Mesenteric fat pad (tissue), 1 donor: ENCODE measurements at regions not wholly inside any gene's neighbourhood (a gene's known extent, or its start where the extent isn't known, plus 50 kb on each side); places are given as distances from the start of the nearest gene placed in this dataset.
"Not testable (repeated sequence)": the region's sequence is repeated elsewhere in the genome, so short reads cannot be mapped to it uniquely, and the experiment has no call there.

ENCODE experiments used
- DNase-seq: peaks from one replicate; pipeline ENCODE4 v3.0.0-alpha.2; 2020; ENCODE audit warnings: low spot score
- donor health status: DM: yes; HTN: yes; CAD: no.

GRCh38 chr1:8228253-8228652 is 89.7 kb upstream of the SLC45A1 start:
- no peak for DNase-seq

DNA sequence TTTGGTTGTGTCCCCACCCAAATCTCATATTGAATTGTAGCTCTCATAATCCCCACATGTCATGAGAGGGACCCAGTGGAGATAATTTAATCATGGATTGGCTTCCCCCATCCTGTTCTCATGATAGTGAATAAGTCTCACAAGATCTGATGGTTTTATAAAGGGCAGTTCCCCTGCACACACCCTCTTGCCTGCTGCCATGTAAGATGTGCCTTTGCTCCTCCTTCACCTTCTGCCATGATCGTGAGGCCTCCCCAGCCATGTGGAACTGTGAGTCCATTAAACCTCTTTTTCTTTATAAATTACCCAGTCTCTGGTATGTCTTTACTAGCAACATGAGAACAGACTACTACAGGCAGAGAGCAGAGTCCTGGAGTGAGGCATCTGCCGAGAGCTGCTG is 90.2 kb upstream of the SLC45A1 start:
- not testable (repeated sequence) for DNase-seq

DNA sequence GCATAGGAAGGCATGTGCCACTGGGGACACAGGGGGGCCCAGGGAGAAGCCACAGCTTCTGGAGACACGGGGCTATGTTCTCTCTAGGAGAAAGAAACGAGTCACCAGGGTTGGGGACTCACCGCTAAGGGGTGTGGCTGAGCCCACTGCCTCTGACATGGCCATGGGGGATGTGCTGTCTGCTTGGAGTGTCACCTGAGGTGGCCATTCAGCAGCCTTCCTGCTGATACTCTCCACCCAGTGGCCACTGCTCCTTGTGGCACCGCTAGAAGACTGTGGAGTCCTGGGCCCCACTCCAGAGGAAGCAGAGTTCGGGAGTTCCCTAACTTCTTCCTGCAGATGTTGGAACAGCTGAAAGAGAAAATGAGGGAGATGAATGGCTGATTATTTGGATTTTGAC is 91.2 kb upstream of the SLC45A1 start:
- no peak for DNase-seq

- DNase-seq: not testable (repeated sequence)
Observed at GRCh38 chr1:8226024-8226423, 91.9 kb upstream of the SLC45A1 start.

- DNase-seq: no peak
Observed at GRCh38 chr1:8223526-8223925, 94.4 kb upstream of the SLC45A1 start.

DNA sequence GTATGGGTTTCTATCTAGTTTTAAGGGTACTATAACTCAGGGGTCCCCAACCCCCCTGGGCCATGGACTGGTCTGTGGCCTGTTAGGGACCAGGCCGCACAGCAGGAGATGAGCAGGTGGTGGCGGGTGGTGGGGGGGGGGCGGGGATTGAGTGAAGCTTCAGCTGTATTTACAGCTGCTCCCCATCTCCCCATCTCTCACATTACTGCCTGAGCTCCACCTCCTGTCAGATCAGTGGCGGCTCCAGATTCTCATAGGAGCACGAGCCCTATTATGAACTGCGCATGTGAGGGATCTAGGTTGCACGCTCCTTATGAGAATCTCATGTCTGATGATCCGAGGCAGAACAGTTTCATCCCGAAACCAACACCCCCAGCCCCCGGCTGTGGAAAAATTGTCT is 95.1 kb upstream of the SLC45A1 start:
- no peak for DNase-seq

DNA sequence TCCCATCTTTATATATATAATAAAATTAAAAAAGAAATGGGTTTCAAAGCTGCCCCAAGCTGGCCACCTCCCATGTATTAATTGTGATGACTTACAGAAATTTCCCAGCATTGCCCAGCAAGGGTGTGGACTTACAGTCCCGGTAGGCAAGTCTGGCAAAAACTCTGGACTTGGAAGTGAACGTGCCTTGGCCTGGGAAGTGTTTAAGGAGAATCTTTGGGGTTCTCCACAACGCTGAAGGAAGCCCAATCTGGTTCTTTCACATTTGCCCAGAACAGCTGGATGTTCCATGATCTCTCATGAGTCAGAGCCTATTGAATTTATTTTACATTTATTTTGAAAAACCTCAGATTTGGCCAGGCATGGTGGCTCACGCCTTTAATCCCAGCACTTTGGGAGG is 98.4 kb upstream of the SLC45A1 start:
- DNase-seq: no peak

DNA sequence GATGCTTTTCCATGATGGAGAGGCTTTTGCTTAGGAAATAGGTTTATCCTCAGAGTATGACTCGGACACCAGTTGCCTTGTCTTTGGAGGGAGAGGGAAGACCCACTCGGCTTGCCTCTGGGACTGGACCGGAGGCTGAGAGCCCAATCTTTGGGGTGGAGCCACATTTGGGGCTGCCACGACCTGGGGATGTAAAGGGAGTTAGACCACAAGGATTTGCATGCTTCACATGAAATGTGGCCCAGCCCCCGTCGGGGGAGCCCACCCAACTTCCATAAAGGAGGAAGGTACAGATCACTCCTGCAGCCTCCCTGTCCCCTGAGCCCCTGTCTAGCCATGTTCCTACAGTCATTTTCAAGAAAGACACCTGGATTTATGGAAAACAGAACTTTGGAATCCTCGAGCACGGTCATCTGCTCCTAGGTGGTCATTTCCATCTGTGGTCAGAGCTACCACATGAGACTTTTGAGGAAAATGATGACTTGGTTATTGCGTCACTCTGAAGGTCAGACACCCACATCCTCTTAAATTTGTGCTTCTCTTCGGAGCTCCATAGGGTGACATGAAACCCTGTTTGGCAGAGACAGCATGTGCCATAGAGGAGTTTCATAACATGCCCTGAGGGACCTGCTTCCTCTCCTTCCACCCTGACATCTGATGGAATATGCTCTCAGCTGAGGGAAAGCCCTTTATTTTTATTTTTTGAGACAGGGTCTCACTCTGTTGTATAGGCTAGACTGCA is 99.4 kb upstream of the SLC45A1 start:
- DNase-seq: no peak

- DNase-seq: no peak
Observed at GRCh38 chr1:8217809-8218208, 100.1 kb upstream of the SLC45A1 start.

DNA sequence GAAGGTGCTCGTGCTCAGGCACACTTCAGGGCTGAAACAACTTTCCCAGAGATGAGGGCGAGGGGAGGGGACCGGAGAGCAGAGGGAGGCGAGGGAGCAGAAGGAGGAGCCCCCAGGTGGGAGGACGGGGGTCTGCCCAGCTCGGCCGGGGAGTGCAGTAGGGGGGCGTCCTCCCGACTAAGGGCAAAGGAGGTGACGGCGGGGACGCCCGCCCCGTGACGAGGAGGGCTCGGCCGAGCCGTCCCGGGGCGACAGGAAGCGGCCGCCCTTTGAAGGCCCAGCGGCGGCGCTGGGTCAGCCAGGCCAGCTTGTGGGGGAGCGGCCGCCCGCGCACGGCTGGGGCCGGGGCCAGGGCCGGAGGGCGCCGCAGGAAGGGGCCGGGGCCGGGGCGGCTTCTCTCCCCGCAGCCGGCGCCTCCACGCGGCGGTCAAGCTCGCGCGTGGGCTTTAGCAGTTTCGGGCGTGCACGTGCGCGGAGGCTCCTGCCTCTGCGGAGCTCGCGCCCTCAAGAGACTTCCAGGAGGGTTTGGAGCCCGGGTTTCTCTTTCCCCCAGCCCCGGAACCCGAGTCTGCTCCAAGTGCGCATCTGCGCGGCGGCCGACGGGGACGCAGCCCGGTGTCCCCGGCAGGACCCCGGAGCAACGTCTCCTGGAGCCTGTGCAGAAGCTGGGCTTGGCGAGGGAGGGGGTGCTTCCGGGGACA is 100.8 kb upstream of the SLC45A1 start:
- DNase-seq: no peak

DNA sequence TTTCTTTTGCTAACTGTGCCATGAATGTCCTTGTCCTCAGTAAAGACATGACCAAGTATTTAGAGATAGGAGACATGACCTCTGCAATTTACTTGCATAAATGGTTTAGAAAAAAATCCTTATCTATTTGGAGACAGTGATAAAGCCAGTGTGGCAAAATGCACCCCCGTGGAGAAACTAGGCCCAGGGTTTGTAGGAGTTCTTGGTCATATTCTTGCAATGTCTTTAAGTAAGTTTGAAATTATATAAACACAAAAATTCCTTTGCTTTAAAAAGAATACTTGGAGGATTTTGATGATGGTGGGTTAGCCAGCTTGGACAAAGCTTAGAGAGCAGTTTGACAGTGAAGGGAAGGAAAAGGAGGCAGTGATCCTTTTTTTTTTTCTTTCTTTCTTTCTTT is 101.9 kb upstream of the SLC45A1 start:
- no peak for DNase-seq

DNA sequence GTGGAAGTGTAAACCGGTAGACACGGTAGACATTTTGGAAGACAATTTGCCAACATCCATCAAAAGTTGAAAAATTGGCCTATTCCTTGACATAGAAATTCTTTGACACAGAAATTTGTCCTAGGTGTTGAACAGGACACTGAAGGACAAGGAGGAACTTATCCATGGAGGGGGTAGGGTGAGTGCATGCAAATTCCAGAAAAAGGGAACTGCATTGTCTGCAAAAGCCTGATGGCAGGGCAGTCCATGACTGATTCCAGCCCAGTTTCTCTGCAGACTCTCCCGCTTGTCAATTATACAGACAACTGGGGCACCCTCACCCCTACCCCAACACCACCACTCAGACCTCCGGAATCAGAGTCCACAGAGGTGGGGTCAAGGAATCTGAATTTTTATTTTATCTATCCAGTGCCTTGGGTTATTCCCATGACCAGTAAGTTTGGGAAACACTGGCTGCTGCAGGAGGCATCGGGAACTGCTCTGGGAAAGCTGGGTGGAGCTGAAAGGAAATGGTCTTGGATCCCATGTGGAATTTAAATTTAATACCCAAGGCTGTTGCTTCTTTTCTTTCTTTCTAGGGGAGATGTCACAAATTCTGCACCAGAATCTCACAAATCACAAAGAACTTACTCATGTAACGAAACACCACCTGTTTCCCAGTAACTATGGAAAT is 103.3 kb upstream of the SLC45A1 start:
- DNase-seq: no peak

DNA sequence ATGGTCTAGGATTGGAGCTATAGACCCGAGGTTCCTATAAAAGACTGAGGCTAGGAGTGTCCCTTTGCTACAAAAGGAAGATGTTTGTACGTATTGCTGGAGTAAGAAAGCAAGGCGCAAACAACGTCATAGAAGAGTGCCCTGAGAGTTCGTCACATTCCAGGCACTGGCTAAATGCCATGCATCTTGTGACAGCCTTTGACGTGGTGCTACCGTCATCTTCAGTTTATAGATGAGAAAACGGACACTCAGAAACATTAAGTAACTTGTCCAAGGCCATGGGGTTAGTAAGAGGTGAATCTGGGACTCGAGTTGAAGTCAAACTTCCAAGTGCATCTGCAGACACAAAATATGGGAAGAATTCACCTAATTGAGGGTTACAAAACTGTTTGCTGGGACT is 104.2 kb upstream of the SLC45A1 start:
- DNase-seq: no peak

GRCh38 chr1:8213136-8213535 is 104.8 kb upstream of the SLC45A1 start:
- DNase-seq: no peak

GRCh38 chr1:8212580-8213031 is 105.3 kb upstream of the SLC45A1 start:
- DNase-seq: no peak

DNA sequence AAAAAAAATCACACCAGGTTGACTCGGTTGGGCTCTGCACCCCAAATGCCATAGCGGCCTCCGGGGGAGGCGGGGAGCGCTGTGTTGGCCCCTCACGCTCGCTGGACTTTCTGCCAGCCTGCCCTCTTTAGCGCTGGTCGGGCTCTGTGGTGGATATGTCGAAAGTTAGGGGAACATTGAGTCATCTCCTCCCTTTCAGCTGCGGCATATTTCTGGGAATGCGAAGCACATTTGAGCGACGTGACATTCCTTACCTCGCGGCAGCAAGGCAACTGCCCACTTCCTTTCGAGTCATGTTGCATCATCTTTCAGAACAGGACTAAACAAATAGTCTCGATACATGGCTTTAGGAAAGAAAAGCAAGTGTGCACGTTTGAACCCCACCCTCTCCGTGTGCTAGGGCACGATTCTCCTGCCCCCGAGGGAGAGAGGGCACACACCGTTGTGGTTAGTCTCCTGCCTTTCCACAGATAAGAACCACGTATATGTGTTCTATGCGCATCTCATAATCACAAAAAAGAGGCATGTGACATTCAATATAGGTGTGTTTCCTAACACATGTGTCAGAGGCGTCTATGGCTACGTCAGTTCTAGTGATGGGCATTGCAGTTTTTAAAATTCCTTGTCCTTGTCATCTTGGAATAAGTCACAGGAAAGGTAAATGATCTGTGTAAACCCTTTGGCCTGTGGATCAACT is 105.9 kb upstream of the SLC45A1 start:
- DNase-seq: no peak

DNA sequence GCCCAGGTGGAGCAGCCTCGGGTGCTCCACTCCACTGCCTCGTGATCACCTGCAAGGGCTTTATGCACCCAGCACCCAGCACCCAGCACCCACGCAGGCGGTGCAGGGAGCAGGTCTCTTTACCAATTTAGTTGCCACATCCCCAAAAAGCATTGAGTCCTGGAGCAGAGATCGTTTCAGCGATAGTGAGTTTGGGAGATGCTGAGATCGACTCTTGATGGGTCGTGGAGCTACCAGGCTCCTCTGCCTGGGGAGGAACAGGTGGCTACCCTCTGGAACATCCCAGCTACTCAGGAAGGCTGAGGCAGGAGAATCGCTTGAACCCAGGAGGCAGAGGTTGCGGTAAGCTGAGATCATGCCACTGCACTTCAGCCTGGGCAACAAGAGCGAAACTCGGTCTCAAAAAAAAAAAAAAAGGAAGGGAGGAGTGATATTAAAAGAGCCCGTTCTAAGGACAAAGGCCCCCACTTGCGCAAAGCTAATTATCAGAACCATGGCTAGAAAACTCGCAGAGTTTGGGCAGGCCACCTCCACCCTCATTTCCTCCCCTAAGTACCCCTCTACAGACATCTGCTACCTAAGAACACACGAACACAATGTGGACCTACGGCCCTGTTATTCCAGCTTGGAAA is 106.5 kb upstream of the SLC45A1 start:
- no peak for DNase-seq

GRCh38 chr1:8207202-8207601 is 110.7 kb upstream of the SLC45A1 start:
- no peak for DNase-seq

GRCh38 chr1:8206391-8206790 is 111.5 kb upstream of the SLC45A1 start:
- no peak for DNase-seq

DNA sequence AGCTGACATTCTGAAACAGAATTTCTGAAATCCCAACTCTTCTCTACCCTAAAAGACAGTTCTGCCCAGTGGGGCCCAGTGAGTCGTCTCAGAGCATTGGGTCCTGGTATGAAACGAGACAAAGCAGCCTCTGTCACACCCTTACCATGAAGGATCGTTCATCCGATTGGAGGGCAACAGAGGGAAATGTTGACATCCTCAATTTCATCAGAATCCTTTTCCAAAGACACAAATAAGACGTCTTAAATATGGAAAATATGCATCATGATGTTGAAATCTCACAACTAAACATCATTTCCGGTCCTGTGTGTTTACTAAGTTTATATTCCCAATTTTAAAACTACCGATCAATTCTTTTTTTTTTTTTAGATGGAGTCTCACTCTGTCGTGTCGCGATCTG is 112.1 kb upstream of the SLC45A1 start:
- DNase-seq: no peak

GRCh38 chr1:8204826-8205225 is 113.1 kb upstream of the SLC45A1 start:
- DNase-seq: no peak
